HUDEP-2 (cell line): ENCODE measurements at regions not wholly inside any gene's neighbourhood (a gene's known extent, or its start where the extent isn't known, plus 50 kb on each side); places are given as distances from the start of the nearest gene placed in this dataset.

Source experiments
- DNase-seq, 76 experiments: peaks; one replicate each; lab custom pipeline; 2025; ENCODE audit not compliant: unreplicated experiment in 76 of 76; lab: John Stamatoyannopoulos, UW

GRCh38 chr11:120034176-120034875 lies 103.6 kb downstream of the TRIM29 start:
- no peak for DNase-seq

GRCh38 chr11:120032766-120033390 lies 105.0 kb downstream of the TRIM29 start:
- DNase-seq = no peak

GRCh38 chr11:120031612-120032600 lies 106.0 kb downstream of the TRIM29 start:
- DNase-seq = no peak

GRCh38 chr11:120031156-120031555 lies 106.8 kb downstream of the TRIM29 start:
- no peak for DNase-seq

GRCh38 chr11:120030411-120030810 lies 107.5 kb downstream of the TRIM29 start:
- no peak for DNase-seq

GRCh38 chr11:120029321-120029720 lies 108.6 kb downstream of the TRIM29 start:
- DNase-seq = no peak

GRCh38 chr11:120028897-120029258 lies 109.0 kb downstream of the TRIM29 start:
- DNase-seq = no peak

GRCh38 chr11:120028181-120028896 lies 109.6 kb downstream of the TRIM29 start:
- no peak for DNase-seq

GRCh38 chr11:120027546-120028180 lies 110.2 kb downstream of the TRIM29 start:
- no peak for DNase-seq

- DNase-seq = no peak
Observed at GRCh38 chr11:120025606-120026335, 112.1 kb downstream of the TRIM29 start.

GRCh38 chr11:120024586-120024985 lies 113.3 kb downstream of the TRIM29 start:
- no peak for DNase-seq

- no peak for DNase-seq
Observed at GRCh38 chr11:120024046-120024445, 113.9 kb downstream of the TRIM29 start.

GRCh38 chr11:120023551-120023950 lies 114.4 kb downstream of the TRIM29 start:
- DNase-seq = no peak

- DNase-seq = no peak
Observed at GRCh38 chr11:120023120-120023519, 114.8 kb downstream of the TRIM29 start.

GRCh38 chr11:120022617-120023016 lies 115.3 kb downstream of the TRIM29 start:
- DNase-seq = no peak

- no peak for DNase-seq
Observed at GRCh38 chr11:120021978-120022377, 115.9 kb downstream of the TRIM29 start.

GRCh38 chr11:120021391-120021953 lies 116.4 kb downstream of the TRIM29 start:
- no peak for DNase-seq

GRCh38 chr11:120020981-120021380 lies 116.9 kb downstream of the TRIM29 start:
- no peak for DNase-seq

GRCh38 chr11:120020486-120020885 lies 117.4 kb downstream of the TRIM29 start:
- DNase-seq = no peak
